ENCODE measurements at regions not wholly inside any gene's neighbourhood (a gene's known extent, or its start where the extent isn't known, plus 50 kb on each side); places are given as distances from the start of the nearest gene placed in this dataset.
A peak's percentile ranks its signal among the peaks of the same experiment; 100 is the strongest.

- DNase-seq (peak; percentile 31 to 87 (median 47)), FAIRE-seq (no peak)
- no peaks in the 10 kb centered on the region for H3K9me3 ChIP-seq (ENCODE audit: control insufficient read depth in 2 of 3, insufficient read depth in 1 of 3, low read length in 3 of 3)
- intact Hi-C loops (cut with DNase I): no loop called here
- no peak overlapping the region for H3K27ac ChIP-seq (ENCODE audit: low read depth in 2 of 2, low read length in 2 of 2)
- H3K9ac ChIP-seq (ENCODE audit: low read length in 3 of 3): no peak overlapping the region
- no peak for TF ChIP-seq CTCF (IDR thresholded peaks at IDR 0.05; ENCODE audit: borderline replicate concordance, extremely low read depth, insufficient read depth)
- no peaks in the 10 kb centered on the region for H3K27me3 ChIP-seq (ENCODE audit: control insufficient read depth, insufficient read depth, low read length)
- peak overlapping the region in 1 of 3 donors; percentile 16 for H3K4me3 ChIP-seq (ENCODE audit: low read length in 3 of 3)
- no peaks in the 10 kb centered on the region for H3K4me1 ChIP-seq (ENCODE audit: control insufficient read depth in 2 of 3, insufficient read depth in 2 of 3, low read depth in 1 of 3, low read length in 3 of 3)
- no peaks in the 10 kb centered on the region for H3K36me3 ChIP-seq (ENCODE audit: control insufficient read depth in 2 of 3, insufficient read depth in 3 of 3, low read length in 3 of 3)
These were observed 147.8 kb upstream of the BCOR start for GRCh38 chrX:40245488-40246071.

- Histone ChIP-seq H3K9ac (ENCODE audit: low read length in 3 of 3) (no peak overlapping the region), H3K4me1 (ENCODE audit: control insufficient read depth in 2 of 3, insufficient read depth in 2 of 3, low read depth in 1 of 3, low read length in 3 of 3) (no peaks in the 10 kb centered on the region), H3K27ac (ENCODE audit: low read depth in 2 of 2, low read length in 2 of 2) (no peak overlapping the region), H3K27me3 (ENCODE audit: control insufficient read depth, insufficient read depth, low read length) (no peaks in the 10 kb centered on the region), H3K4me3 (ENCODE audit: low read length in 3 of 3) (no peak overlapping the region), H3K36me3 (ENCODE audit: control insufficient read depth in 2 of 3, insufficient read depth in 3 of 3, low read length in 3 of 3) (no peaks in the 10 kb centered on the region), H3K9me3 (ENCODE audit: control insufficient read depth in 2 of 3, insufficient read depth in 1 of 3, low read length in 3 of 3) (no peaks in the 10 kb centered on the region)
- intact Hi-C loops (cut with DNase I): no loop called here
- no peak for TF ChIP-seq CTCF (IDR thresholded peaks at IDR 0.05; ENCODE audit: borderline replicate concordance, extremely low read depth, insufficient read depth)
- peak in 4 of 5 donors; percentile 21 to 48 (median 34) for DNase-seq
- FAIRE-seq: no peak
These were observed 147.2 kb upstream of the BCOR start for GRCh38 chrX:40244980-40245379.

GRCh38 chrX:40243755-40244515 lies 146.2 kb upstream of the BCOR start:
- intact Hi-C loops (cut with DNase I): no loop called here
- Histone ChIP-seq H3K36me3 (ENCODE audit: control insufficient read depth in 2 of 3, insufficient read depth in 3 of 3, low read length in 3 of 3) (no peaks in the 10 kb centered on the region), H3K27ac (ENCODE audit: low read depth in 2 of 2, low read length in 2 of 2) (no peak overlapping the region), H3K9me3 (ENCODE audit: control insufficient read depth in 2 of 3, insufficient read depth in 1 of 3, low read length in 3 of 3) (no peaks in the 10 kb centered on the region), H3K4me3 (ENCODE audit: low read length in 3 of 3) (no peak overlapping the region), H3K27me3 (ENCODE audit: control insufficient read depth, insufficient read depth, low read length) (no peaks in the 10 kb centered on the region), H3K9ac (ENCODE audit: low read length in 3 of 3) (no peak overlapping the region), H3K4me1 (ENCODE audit: control insufficient read depth in 2 of 3, insufficient read depth in 2 of 3, low read depth in 1 of 3, low read length in 3 of 3) (no peaks in the 10 kb centered on the region)
- DNase-seq (peak in 2 of 5 donors; percentile 26 to 36), FAIRE-seq (no peak)
- TF ChIP-seq CTCF (IDR thresholded peaks at IDR 0.05; ENCODE audit: borderline replicate concordance, extremely low read depth, insufficient read depth): no peak

All from kidney (tissue), 13 donors.